ENCODE measurements at regions not wholly inside any gene's neighbourhood (a gene's known extent, or its start where the extent isn't known, plus 50 kb on each side); places are given as distances from the start of the nearest gene placed in this dataset.

GRCh38 chr15:25242957-25243799 is 195.6 kb downstream of the UBE3A start:
- Histone ChIP-seq H3K9me3 (ENCODE audit: control insufficient read depth, insufficient read depth, low read length) (peaks cover 99% of the 10 kb centered on the region), H3K27ac (ENCODE audit: low read depth, low read length) (no peak overlapping the region), H3K4me3 (ENCODE audit: low read depth, low read length) (no peak overlapping the region), H3K27me3 (ENCODE audit: control insufficient read depth, insufficient read depth, low read length) (no peaks in the 10 kb centered on the region)
- no peak for TF ChIP-seq CTCF (IDR thresholded peaks at IDR 0.05; ENCODE audit: low read depth, low read length)
- no peak for DNase-seq (ENCODE audit: low read depth, low spot score)
- ChIA-PET POLR2A (no interaction called here), CTCF (no interaction called here)

- TF ChIP-seq CTCF (IDR thresholded peaks at IDR 0.05; ENCODE audit: low read depth, low read length): no peak
- Histone ChIP-seq H3K9me3 (ENCODE audit: control insufficient read depth, insufficient read depth, low read length) (peaks cover 99% of the 10 kb centered on the region), H3K27ac (ENCODE audit: low read depth, low read length) (no peak overlapping the region), H3K4me3 (ENCODE audit: low read depth, low read length) (no peak overlapping the region), H3K27me3 (ENCODE audit: control insufficient read depth, insufficient read depth, low read length) (no peaks in the 10 kb centered on the region)
- POLR2A ChIA-PET: no interaction called here
- DNase-seq (ENCODE audit: low read depth, low spot score): no peak
- CTCF ChIA-PET: no interaction called here
These were observed 195.1 kb downstream of the UBE3A start for GRCh38 chr15:25243800-25244097.

GRCh38 chr15:25244731-25245585 is 193.9 kb downstream of the UBE3A start:
- Histone ChIP-seq H3K4me3 (ENCODE audit: low read depth, low read length) (no peak overlapping the region), H3K27ac (ENCODE audit: low read depth, low read length) (no peak overlapping the region), H3K9me3 (ENCODE audit: control insufficient read depth, insufficient read depth, low read length) (peaks cover 99% of the 10 kb centered on the region), H3K27me3 (ENCODE audit: control insufficient read depth, insufficient read depth, low read length) (no peaks in the 10 kb centered on the region)
- ChIA-PET CTCF (no interaction called here), POLR2A (no interaction called here)
- TF ChIP-seq CTCF (IDR thresholded peaks at IDR 0.05; ENCODE audit: low read depth, low read length): no peak
- DNase-seq (ENCODE audit: low read depth, low spot score): no peak

GRCh38 chr15:25245801-25246622 is 192.8 kb downstream of the UBE3A start:
- Histone ChIP-seq H3K27ac (ENCODE audit: low read depth, low read length) (no peak overlapping the region), H3K4me3 (ENCODE audit: low read depth, low read length) (no peak overlapping the region), H3K27me3 (ENCODE audit: control insufficient read depth, insufficient read depth, low read length) (no peaks in the 10 kb centered on the region), H3K9me3 (ENCODE audit: control insufficient read depth, insufficient read depth, low read length) (peaks cover 99% of the 10 kb centered on the region)
- TF ChIP-seq CTCF (IDR thresholded peaks at IDR 0.05; ENCODE audit: low read depth, low read length): no peak
- ChIA-PET CTCF (no interaction called here), POLR2A (no interaction called here)
- no peak for DNase-seq (ENCODE audit: low read depth, low spot score)
